GM12878 (cell line): ENCODE measurements at regions not wholly inside any gene's neighbourhood (a gene's known extent, or its start where the extent isn't known, plus 50 kb on each side); places are given as distances from the start of the nearest gene placed in this dataset.

ENCODE experiments used
- ATAC-seq: fragments of 200-7000 bp; cut with Tn5 transposase; 3 replicates; pipeline ENCODE4 v1.9.1; 2020; ENCODE audit warnings: mild to moderate bottlenecking, moderate library complexity
- BruUV-seq: library from RNA; stranded (reverse); fragments of 400-500 nt; replicated peaks from 2 replicates; lab custom pipeline; 2021; lab: Mats Ljungman, UMichigan
- CTCF ChIA-PET: fragments of 300-600 bp; sonication (Branson Sonifier 250); formaldehyde crosslinking; extraction: SDS; loops from one replicate; lab custom pipeline; 2021; ENCODE audit warnings: inconsistent platforms; lab: Yijun Ruan, JAX
- POLR2A ChIA-PET: fragments of 350-600 bp; formaldehyde crosslinking; extraction: SDS; loops from one replicate; lab custom pipeline; 2021; ENCODE audit warnings: inconsistent platforms; lab: Charles Lee
- RAD21 ChIA-PET: fragments of 300-600 bp; sonication (Branson Sonifier 250); formaldehyde crosslinking; loops from one replicate; lab custom pipeline; 2023; ENCODE audit warnings: antibody characterized with exemption; ENCODE audit not compliant: unreplicated experiment; lab: Charles Lee
- SMC1A ChIA-PET: fragments of 300-600 bp; sonication (Branson Sonifier 250); formaldehyde crosslinking; loops from one replicate; lab custom pipeline; 2023; ENCODE audit not compliant: unreplicated experiment, uncharacterized antibody; lab: Charles Lee
- DNase-seq: peaks from one replicate; pipeline ENCODE4 v3.0.0-alpha.2; 2011; ENCODE audit warnings: low read depth, low spot score
- FAIRE-seq: peaks from 3 replicates; lab custom pipeline; 2011; peaks lifted over from hg19 to GRCh38; lab: Jason Lieb, UNC
- H2AFZ ChIP-seq: 2 replicates; pipeline ENCODE4 v1.6.0; 2011; ENCODE audit warnings: low read depth, low read length, control low read depth; ENCODE audit not compliant: control insufficient read depth
- H3K27ac ChIP-seq: 2 replicates; pipeline ENCODE4 v1.5.1; 2011; ENCODE audit warnings: control low read depth; ENCODE audit not compliant: control insufficient read depth, insufficient read depth
- H3K27me3 ChIP-seq, 2 experiments: replicated peaks in 1 of 2; 2 replicates each; pipeline versions ENCODE4 v1.6.0 to v1.6.1; 2011; ENCODE audit warnings: low read length in 1 of 2; ENCODE audit not compliant: control insufficient read depth in 2 of 2, insufficient read depth in 2 of 2
- H3K36me3 ChIP-seq, 2 experiments: 2 replicates each; pipeline ENCODE4 v1.5.1; 2011; ENCODE audit warnings: low read length in 1 of 2; ENCODE audit not compliant: control insufficient read depth in 2 of 2, insufficient read depth in 2 of 2
- H3K4me1 ChIP-seq: 2 replicates; pipeline ENCODE4 v1.6.1; 2011; ENCODE audit warnings: mild to moderate bottlenecking, low read length, moderate library complexity, mixed read lengths; ENCODE audit not compliant: control insufficient read depth, insufficient read depth
- H3K4me2 ChIP-seq: 2 replicates; pipeline ENCODE4 v1.6.0; 2011; ENCODE audit warnings: control low read depth; ENCODE audit not compliant: control insufficient read depth, insufficient read depth
- H3K4me3 ChIP-seq: fragments of 200-600 bp; sonication (generic); 2 replicates; pipeline ENCODE4 v1.5.1; 2016
- H3K79me2 ChIP-seq: 2 replicates; pipeline ENCODE4 v1.6.0; 2011; ENCODE audit warnings: low read length; ENCODE audit not compliant: control insufficient read depth, insufficient read depth
- H3K9ac ChIP-seq: 2 replicates; pipeline ENCODE4 v1.8.0; 2011; ENCODE audit warnings: low read length, control low read depth, mixed read lengths; ENCODE audit not compliant: control insufficient read depth, insufficient read depth
- H3K9me3 ChIP-seq: replicated peaks from 3 replicates; pipeline ENCODE4 v1.5.1; 2011; ENCODE audit warnings: mild to moderate bottlenecking, low read length; ENCODE audit not compliant: control insufficient read depth, insufficient read depth
- H4K20me1 ChIP-seq: 2 replicates; pipeline ENCODE4 v1.6.0; 2011; ENCODE audit not compliant: control insufficient read depth, insufficient read depth
- CBX5 ChIP-seq: sonication (generic); IDR thresholded peaks from 2 replicates; pipeline ENCODE4 v1.6.1; 2016; ENCODE audit warnings: low read depth, moderate library complexity, mild to moderate bottlenecking, inconsistent platforms
- HDAC2 ChIP-seq: fragments of 200-600 bp; sonication (generic); IDR thresholded peaks from 2 replicates; pipeline ENCODE4 v1.6.1; 2017
- HDAC6 ChIP-seq: fragments of 200-600 bp; sonication (generic); IDR thresholded peaks from one replicate; pipeline ENCODE4 v1.8.0; 2017; ENCODE audit warnings: antibody characterized with exemption; ENCODE audit not compliant: unreplicated experiment
- KDM1A ChIP-seq: fragments of 200-600 bp; sonication (generic); IDR thresholded peaks from 2 replicates; pipeline ENCODE4 v1.6.1; 2016; ENCODE audit warnings: borderline replicate concordance
- NFXL1 ChIP-seq: fragments of 450-650 bp; IDR thresholded peaks from 2 replicates; pipeline ENCODE4 v1.6.1; 2017; ENCODE audit warnings: antibody characterized with exemption, mild to moderate bottlenecking, borderline replicate concordance
- RB1 ChIP-seq: fragments of 450-650 bp; formaldehyde crosslinking; IDR thresholded peaks from 2 replicates; pipeline ENCODE4 v1.6.1; 2017; ENCODE audit warnings: mild to moderate bottlenecking, borderline replicate concordance
- RCOR1 ChIP-seq: conservative IDR thresholded peaks from 2 replicates; pipeline ENCODE4 v1.6.1; 2012; ENCODE audit warnings: low read depth, low read length, improper control_type of control experiment
- SUPT20H ChIP-seq: IDR thresholded peaks from 2 replicates; pipeline ENCODE4 v1.6.1; 2011; ENCODE audit warnings: low read depth, mild to moderate bottlenecking, low read length, moderate library complexity, borderline replicate concordance; ENCODE audit not compliant: control insufficient read depth
- YBX1 ChIP-seq: fragments of 450-650 bp; IDR thresholded peaks from 2 replicates; pipeline ENCODE4 v1.6.1; 2016; ENCODE audit warnings: antibody characterized with exemption
- ZNF217 ChIP-seq: fragments of 450-650 bp; IDR thresholded peaks from 2 replicates; pipeline ENCODE4 v1.6.1; 2017; ENCODE audit warnings: antibody characterized with exemption, mild to moderate bottlenecking
- WGBS: methylation state at CpG from one replicate; pipeline ENCODE4 v1.1.6; 2016; ENCODE audit warnings: low lambda C conversion rate; ENCODE audit not compliant: insufficient replicate concordance, insufficient coverage; ENCODE audit errors: missing lambda C conversion rate; 5-methylcytosine and 5-hydroxymethylcytosine counted together
- in situ Hi-C: fragments of 300-500 bp; cut with MboI; formaldehyde crosslinking; loops from 9 replicates; pipeline ENCODE4 v1.14.3; 2018; ENCODE audit warnings: mixed read lengths
- intact Hi-C: fragments of 100-400 bp; cut with micrococcal nuclease; formaldehyde crosslinking; loops from one replicate; pipeline ENCODE4 v1.14.2; 2022; ENCODE audit not compliant: unreplicated experiment
- TF ChIP-seq, protein P1 (sequence below): fragments of 450-650 bp; formaldehyde crosslinking; IDR thresholded peaks from 2 replicates; pipeline ENCODE4 v1.4.0; 2020; ENCODE audit warnings: mild to moderate bottlenecking, moderate library complexity

DNA sequence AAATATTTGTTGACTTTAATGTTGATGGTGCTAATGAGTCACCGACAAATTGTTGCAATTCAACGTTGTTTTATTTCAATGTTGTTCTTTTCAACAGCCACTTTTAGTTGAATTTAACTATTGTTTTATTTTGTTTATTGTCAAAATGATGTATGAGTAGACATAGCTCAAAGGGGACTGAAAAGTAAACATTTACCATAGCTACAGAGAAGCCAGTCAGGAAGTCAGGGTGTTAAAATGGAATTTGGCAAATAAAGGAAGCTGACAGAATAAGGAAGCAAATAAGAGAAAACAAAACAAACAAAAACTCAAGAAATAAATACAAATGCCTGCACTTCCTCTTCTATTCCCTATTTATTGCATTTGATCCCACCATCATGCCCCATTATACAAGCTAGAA is 648.4 kb upstream of the HTR2C start:
- H3K36me3 ChIP-seq = no peaks in the 10 kb centered on the region
- no peak for DNase-seq
- BruUV-seq = no TSS peak
- no peak overlapping the region for H3K9ac ChIP-seq
- 69% methylated on average over 2 of the region's 2 CpGs for WGBS
- H3K9me3 ChIP-seq = no peaks in the 10 kb centered on the region
- H3K4me1 ChIP-seq = no peaks in the 10 kb centered on the region
- RAD21 ChIA-PET = no interaction called here
- in situ Hi-C loops = no loop called here
- intact Hi-C loops = no loop called here
- TF ChIP-seq YBX1 (no peak), RCOR1 (no peak), KDM1A (no peak), ZNF217 (no peak), CBX5 (no peak), RB1 (no peak), HDAC6 (no peak), NFXL1 (no peak), SUPT20H (no peak), HDAC2 (no peak)
- TF ChIP-seq, protein P1, sequence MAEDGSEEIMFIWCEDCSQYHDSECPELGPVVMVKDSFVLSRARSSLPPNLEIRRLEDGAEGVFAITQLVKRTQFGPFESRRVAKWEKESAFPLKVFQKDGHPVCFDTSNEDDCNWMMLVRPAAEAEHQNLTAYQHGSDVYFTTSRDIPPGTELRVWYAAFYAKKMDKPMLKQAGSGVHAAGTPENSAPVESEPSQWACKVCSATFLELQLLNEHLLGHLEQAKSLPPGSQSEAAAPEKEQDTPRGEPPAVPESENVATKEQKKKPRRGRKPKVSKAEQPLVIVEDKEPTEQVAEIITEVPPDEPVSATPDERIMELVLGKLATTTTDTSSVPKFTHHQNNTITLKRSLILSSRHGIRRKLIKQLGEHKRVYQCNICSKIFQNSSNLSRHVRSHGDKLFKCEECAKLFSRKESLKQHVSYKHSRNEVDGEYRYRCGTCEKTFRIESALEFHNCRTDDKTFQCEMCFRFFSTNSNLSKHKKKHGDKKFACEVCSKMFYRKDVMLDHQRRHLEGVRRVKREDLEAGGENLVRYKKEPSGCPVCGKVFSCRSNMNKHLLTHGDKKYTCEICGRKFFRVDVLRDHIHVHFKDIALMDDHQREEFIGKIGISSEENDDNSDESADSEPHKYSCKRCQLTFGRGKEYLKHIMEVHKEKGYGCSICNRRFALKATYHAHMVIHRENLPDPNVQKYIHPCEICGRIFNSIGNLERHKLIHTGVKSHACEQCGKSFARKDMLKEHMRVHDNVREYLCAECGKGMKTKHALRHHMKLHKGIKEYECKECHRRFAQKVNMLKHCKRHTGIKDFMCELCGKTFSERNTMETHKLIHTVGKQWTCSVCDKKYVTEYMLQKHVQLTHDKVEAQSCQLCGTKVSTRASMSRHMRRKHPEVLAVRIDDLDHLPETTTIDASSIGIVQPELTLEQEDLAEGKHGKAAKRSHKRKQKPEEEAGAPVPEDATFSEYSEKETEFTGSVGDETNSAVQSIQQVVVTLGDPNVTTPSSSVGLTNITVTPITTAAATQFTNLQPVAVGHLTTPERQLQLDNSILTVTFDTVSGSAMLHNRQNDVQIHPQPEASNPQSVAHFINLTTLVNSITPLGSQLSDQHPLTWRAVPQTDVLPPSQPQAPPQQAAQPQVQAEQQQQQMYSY (CRISPR knock-in tag) = no peak
- TF ChIP-seq, all 136 proteins: peak for 0
- no peak for FAIRE-seq
- POLR2A ChIA-PET = no interaction called here
- no peak overlapping the region for H2AFZ ChIP-seq
- no peaks in the 10 kb centered on the region for H3K27me3 ChIP-seq
- H3K4me2 ChIP-seq = no peak overlapping the region
- H3K4me3 ChIP-seq = no peak overlapping the region
- CTCF ChIA-PET = no interaction called here
- SMC1A ChIA-PET = no interaction called here
- H3K27ac ChIP-seq = no peak overlapping the region
- H3K79me2 ChIP-seq = no peaks in the 10 kb centered on the region
- ATAC-seq = no peak
- no peaks in the 10 kb centered on the region for H4K20me1 ChIP-seq
